Keratinocyte (primary cell): ENCODE measurements at regions not wholly inside any gene's neighbourhood (a gene's known extent, or its start where the extent isn't known, plus 50 kb on each side); places are given as distances from the start of the nearest gene placed in this dataset.

ENCODE experiments used
- DNase-seq: peaks from one replicate; pipeline ENCODE4 v3.0.0-alpha.2; 2011; ENCODE audit warnings: low read depth, missing footprints, low spot score
- FAIRE-seq: peaks from 2 replicates; lab custom pipeline; 2011; peaks lifted over from hg19 to GRCh38; lab: Jason Lieb, UNC
- H2AFZ ChIP-seq: 2 replicates; pipeline ENCODE4 v1.6.0; 2012; ENCODE audit warnings: low read length, control low read depth, inconsistent platforms; ENCODE audit not compliant: control insufficient read depth
- H3K27ac ChIP-seq: 2 replicates; pipeline ENCODE4 v1.5.1; 2011; ENCODE audit warnings: low read length; ENCODE audit not compliant: control insufficient read depth, insufficient read depth
- H3K27me3 ChIP-seq: 3 replicates; pipeline ENCODE4 v1.6.0; 2011; ENCODE audit warnings: low read length; ENCODE audit not compliant: control insufficient read depth, insufficient read depth; ENCODE audit errors: extremely low read depth
- H3K36me3 ChIP-seq, 2 experiments: 2 replicates in 1 of 2; 3 replicates in 1 of 2; pipeline ENCODE4 v1.5.1; 2011; ENCODE audit warnings: low read length in 2 of 2, mild to moderate bottlenecking in 1 of 2; ENCODE audit not compliant: control insufficient read depth in 2 of 2, insufficient read depth in 2 of 2; ENCODE audit errors: extremely low read depth in 1 of 2
- H3K4me1 ChIP-seq: 3 replicates; pipeline ENCODE4 v1.5.1; 2011; ENCODE audit warnings: low read length; ENCODE audit not compliant: control insufficient read depth, insufficient read depth; ENCODE audit errors: extremely low read depth
- H3K4me2 ChIP-seq: 3 replicates; pipeline ENCODE4 v1.6.0; 2011; ENCODE audit warnings: low read depth, low read length; ENCODE audit not compliant: control insufficient read depth, insufficient read depth; ENCODE audit errors: extremely low read depth
- H3K4me3 ChIP-seq, 3 experiments: fragments of 200-600 bp in 1 of 3; sonication (generic) in 1 of 3; 2 replicates in 2 of 3; 3 replicates in 1 of 3; pipeline ENCODE4 v1.5.1; 2011 to 2016; ENCODE audit warnings: low read length in 3 of 3, mild to moderate bottlenecking in 3 of 3, control low read depth in 2 of 3, inconsistent platforms in 1 of 3, low read depth in 1 of 3, mixed read lengths in 1 of 3, mixed run types in 1 of 3, moderate library complexity in 1 of 3; ENCODE audit not compliant: control insufficient read depth in 2 of 3, insufficient read depth in 2 of 3; ENCODE audit errors: extremely low read depth in 1 of 3
- H3K79me2 ChIP-seq: 2 replicates; pipeline ENCODE4 v1.6.0; 2012; ENCODE audit warnings: low read length; ENCODE audit not compliant: control insufficient read depth, insufficient read depth
- H3K9ac ChIP-seq: 3 replicates; pipeline ENCODE4 v1.6.0; 2011; ENCODE audit warnings: low read length; ENCODE audit not compliant: control insufficient read depth, insufficient read depth; ENCODE audit errors: extremely low read depth
- H3K9me1 ChIP-seq: 3 replicates; pipeline ENCODE4 v1.6.0; 2011; ENCODE audit warnings: low read length; ENCODE audit not compliant: control insufficient read depth, insufficient read depth; ENCODE audit errors: extremely low read depth
- H3K9me3 ChIP-seq: 2 replicates; pipeline ENCODE4 v1.5.1; 2012; ENCODE audit warnings: low read depth, low read length; ENCODE audit not compliant: control insufficient read depth
- H4K20me1 ChIP-seq: 3 replicates; pipeline ENCODE4 v1.6.0; 2011; ENCODE audit warnings: low read length; ENCODE audit not compliant: control insufficient read depth, insufficient read depth; ENCODE audit errors: extremely low read depth
- CTCF ChIP-seq, 3 experiments: IDR thresholded peaks in 1 of 3; conservative IDR thresholded peaks in 1 of 3; optimal IDR thresholded peaks in 1 of 3; 2 replicates in 2 of 3; 3 replicates in 1 of 3; pipeline versions ENCODE3 to v1.5.1; 2011; ENCODE audit warnings: low read length in 3 of 3, mild to moderate bottlenecking in 3 of 3, moderate library complexity in 2 of 3, control low read depth in 1 of 3, inconsistent platforms in 1 of 3; ENCODE audit not compliant: insufficient read depth in 2 of 3; ENCODE audit errors: extremely low read depth in 1 of 3
- EZH2 ChIP-seq: IDR thresholded peaks from one replicate; pipeline ENCODE4 v1.6.1; 2012; ENCODE audit warnings: inconsistent platforms, mild to moderate bottlenecking, low read length, moderate library complexity
- dilution Hi-C: fragments of 300-500 bp; cut with MboI; formaldehyde crosslinking; loops from one replicate; pipeline ENCODE4 v1.7.0; 2020; ENCODE audit warnings: low sequenced_read_pairs; ENCODE audit not compliant: extremely low pct_ligation_motif_present

GRCh38 chr20:57092112-57092899 is 174.1 kb downstream of the BMP7 start:
- no peak for FAIRE-seq

GRCh38 chr20:57092900-57093530 is 173.4 kb downstream of the BMP7 start:
- no peak overlapping the region for H2AFZ ChIP-seq
- dilution Hi-C loops, result loop anchor here (25.0 kb wide), 1 partner anchor 244 kb away; the partner anchor contains the start of gene SPO11
- H4K20me1 ChIP-seq, result peaks cover 2% of the 10 kb centered on the region
- no peaks in the 10 kb centered on the region for H3K9me3 ChIP-seq
- no peak overlapping the region for H3K27ac ChIP-seq
- H3K27me3 ChIP-seq, result peaks cover 6% of the 10 kb centered on the region
- no peaks in the 10 kb centered on the region for H3K9me1 ChIP-seq
- DNase-seq (no peak), FAIRE-seq (no peak)
- no peaks in the 10 kb centered on the region for H3K36me3 ChIP-seq
- peaks cover 7% of the 10 kb centered on the region for H3K4me1 ChIP-seq
- TF ChIP-seq CTCF (optimal IDR thresholded peaks at IDR 0.05 in 1 of 3, IDR thresholded peaks at IDR 0.05 in 1 of 3, conservative IDR thresholded peaks at IDR 0.05 in 1 of 3; ENCODE audit: extremely low read depth in 1 of 3, insufficient read depth in 2 of 3, low read length in 3 of 3), result no peak
- TF ChIP-seq EZH2, result no peak
- no peak overlapping the region for H3K9ac ChIP-seq
- H3K4me2 ChIP-seq, result no peak overlapping the region
- H3K79me2 ChIP-seq, result no peaks in the 10 kb centered on the region
- no peak overlapping the region for H3K4me3 ChIP-seq

More at GRCh38 chr20:57092112-57092899, 174.1 kb downstream of the BMP7 start:
- no peak overlapping the region for H3K27ac ChIP-seq
- peaks cover 8% of the 10 kb centered on the region for H3K27me3 ChIP-seq
- no peak overlapping the region for H3K4me2 ChIP-seq
- H3K9me3 ChIP-seq, result no peaks in the 10 kb centered on the region
- no peak overlapping the region for H2AFZ ChIP-seq
- dilution Hi-C loops, result loop anchor here (25.0 kb wide), 1 partner anchor 245 kb away; the partner anchor contains the start of gene SPO11
- no peak overlapping the region for H3K4me3 ChIP-seq
- H3K9me1 ChIP-seq, result no peaks in the 10 kb centered on the region
- H3K36me3 ChIP-seq, result no peaks in the 10 kb centered on the region
- no peak overlapping the region for H3K9ac ChIP-seq
- H3K79me2 ChIP-seq, result no peaks in the 10 kb centered on the region
- no peak for DNase-seq
- TF ChIP-seq EZH2 (no peak), CTCF (optimal IDR thresholded peaks at IDR 0.05 in 1 of 3, IDR thresholded peaks at IDR 0.05 in 1 of 3, conservative IDR thresholded peaks at IDR 0.05 in 1 of 3; ENCODE audit: extremely low read depth in 1 of 3, insufficient read depth in 2 of 3, low read length in 3 of 3) (peak; percentile 76 to 95 (median 92))
- H3K4me1 ChIP-seq, result peaks cover 7% of the 10 kb centered on the region
- peaks cover 2% of the 10 kb centered on the region for H4K20me1 ChIP-seq
